ENCODE measurements at regions not wholly inside any gene's neighbourhood (a gene's known extent, or its start where the extent isn't known, plus 50 kb on each side); places are given as distances from the start of the nearest gene placed in this dataset.
A peak's percentile ranks its signal among the peaks of the same experiment; 100 is the strongest.

GRCh38 chr13:107580741-107581412, 634.5 kb downstream of the LIG4 start:
- DNase-seq (ENCODE audit: low read depth, low spot score) = peak; percentile 22

- DNase-seq (ENCODE audit: low read depth, low spot score) = no peak
Observed at GRCh38 chr13:107576430-107576829, 638.9 kb downstream of the LIG4 start.

GRCh38 chr13:107574517-107575210, 640.7 kb downstream of the LIG4 start:
- DNase-seq (ENCODE audit: low read depth, low spot score) = peak; percentile 22

DNA sequence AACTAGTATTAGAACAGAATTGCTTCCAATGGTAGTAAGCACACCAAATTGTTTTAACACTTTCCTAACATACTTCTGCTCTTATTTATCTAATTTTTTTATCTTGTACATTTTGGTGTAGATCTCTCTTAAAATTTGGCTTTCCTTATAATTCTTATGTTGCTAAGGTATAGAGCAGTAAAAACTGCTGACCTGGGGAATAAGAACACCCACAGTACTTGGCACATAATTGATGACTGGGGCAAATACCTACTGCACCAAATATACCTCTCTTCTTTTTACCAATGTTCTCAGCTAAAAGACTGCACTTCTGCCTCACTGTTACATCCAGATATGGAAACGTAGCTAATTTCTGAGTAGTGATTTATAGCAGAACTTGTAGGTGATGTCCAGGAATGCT, 642.2 kb downstream of the LIG4 start:
- DNase-seq (ENCODE audit: low read depth, low spot score) = no peak

GRCh38 chr13:107572156-107572555, 643.2 kb downstream of the LIG4 start:
- no peak for DNase-seq (ENCODE audit: low read depth, low spot score)

GRCh38 chr13:107568181-107568580, 647.2 kb downstream of the LIG4 start:
- DNase-seq (ENCODE audit: low read depth, low spot score) = no peak

- no peak for DNase-seq (ENCODE audit: low read depth, low spot score)
Observed at GRCh38 chr13:107563099-107563925, 652.0 kb downstream of the LIG4 start.

- DNase-seq (ENCODE audit: low read depth, low spot score) = no peak
Observed at GRCh38 chr13:107562203-107562602, 653.1 kb downstream of the LIG4 start.

DNA sequence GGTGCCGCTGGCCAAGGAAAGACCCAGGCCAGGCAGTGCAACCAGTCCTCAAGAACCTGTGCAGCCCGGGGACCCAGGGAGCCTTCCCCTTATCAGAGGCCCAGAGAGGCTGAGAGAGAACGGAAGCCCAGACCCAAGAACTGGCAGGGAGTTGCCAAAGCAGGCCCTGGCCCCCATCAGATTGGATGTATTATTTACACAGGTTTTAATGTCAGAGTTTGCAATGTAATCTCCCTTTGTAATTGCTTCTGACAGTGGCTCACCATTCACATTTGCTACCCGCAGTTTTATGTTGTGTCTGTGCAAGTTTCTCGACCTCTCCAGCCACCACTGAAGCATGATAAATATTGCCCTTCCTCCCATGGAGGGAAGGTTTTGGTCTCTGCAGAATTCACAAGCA, 660.9 kb downstream of the LIG4 start:
- no peak for DNase-seq (ENCODE audit: low read depth, low spot score)

DNA sequence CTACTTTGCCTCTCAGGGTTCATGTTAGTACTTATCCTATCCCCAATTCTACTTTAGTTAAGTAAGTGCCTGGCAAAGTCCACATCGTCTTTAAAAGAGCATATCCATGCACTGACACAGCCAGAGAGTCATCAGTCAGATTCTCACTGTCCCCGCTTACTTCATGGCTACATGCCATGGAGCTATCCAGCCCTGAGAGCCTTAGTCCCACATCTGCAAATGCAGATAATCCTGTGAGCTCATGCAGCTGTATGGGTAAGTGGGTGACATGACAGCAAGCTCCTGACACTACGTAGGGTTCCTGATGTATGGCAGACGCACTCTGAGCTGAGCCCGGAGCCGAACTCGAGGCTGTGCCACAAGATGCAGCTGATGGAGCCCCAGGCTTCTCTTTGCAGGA, 661.5 kb downstream of the LIG4 start:
- DNase-seq (ENCODE audit: low read depth, low spot score) = no peak

DNA sequence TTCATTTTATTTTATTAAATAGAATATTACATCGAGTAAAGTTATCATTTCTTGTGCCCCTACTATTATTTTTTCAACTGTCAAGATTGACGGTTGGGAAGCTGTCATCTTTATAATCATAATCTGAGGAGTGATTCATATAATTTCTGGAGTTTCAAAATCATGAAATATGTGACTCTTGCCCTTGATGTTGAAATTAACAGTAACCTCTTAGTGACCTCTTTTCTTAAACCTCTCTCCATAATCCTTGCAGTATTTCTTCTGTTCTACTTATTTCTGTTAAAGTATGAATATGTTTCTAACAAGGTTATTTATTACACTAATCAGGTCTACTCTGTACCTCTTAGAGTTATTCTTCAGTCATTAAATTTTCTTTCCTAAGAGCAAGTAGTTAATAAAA, 663.8 kb downstream of the LIG4 start:
- no peak for DNase-seq (ENCODE audit: low read depth, low spot score)

DNA sequence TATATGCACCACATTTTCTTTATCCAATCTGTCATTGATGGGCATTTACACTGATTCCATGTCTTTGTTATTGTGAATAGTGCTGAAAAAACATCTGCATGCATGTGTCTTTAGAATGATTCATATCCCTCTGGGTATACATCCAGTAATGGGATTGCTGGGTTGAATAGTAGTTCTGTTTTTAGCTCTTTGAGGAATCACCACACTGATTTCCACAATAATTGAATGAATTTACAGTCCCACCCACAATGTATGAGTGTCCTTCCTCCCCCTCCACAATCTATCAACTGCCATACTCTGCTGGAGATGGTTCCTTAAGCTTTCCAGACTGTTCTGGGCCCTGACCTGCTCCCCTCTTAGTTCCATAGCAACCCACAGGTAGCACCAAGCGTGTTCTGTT, 667.0 kb downstream of the LIG4 start:
- no peak for DNase-seq (ENCODE audit: low read depth, low spot score)

DNA sequence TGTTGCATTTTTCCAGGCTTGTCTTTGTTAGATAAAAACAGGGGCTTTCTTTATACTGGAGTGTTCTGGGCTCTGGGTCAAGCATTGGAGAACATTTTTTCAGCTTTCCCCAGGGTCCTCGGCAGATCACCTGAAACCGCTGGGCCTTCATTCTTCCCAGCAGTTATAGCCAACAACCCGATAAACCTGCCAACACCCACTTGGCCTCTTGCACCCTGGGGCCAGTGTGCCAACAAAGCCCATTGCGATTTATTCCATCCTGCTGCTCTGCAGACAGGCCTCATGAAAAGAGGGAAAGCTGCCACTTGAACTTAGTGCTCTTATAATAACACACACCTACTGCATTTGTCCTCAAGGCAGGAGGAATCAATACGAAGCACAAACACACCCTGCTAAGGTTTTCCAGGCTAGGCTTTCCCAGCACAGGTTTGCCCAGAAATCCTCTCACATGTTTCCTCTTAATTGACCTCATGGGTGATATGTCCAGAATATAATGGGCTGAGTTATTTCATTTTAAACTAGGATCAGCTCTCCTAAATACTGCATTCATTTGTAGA, 669.3 kb downstream of the LIG4 start:
- DNase-seq (ENCODE audit: low read depth, low spot score) = no peak

DNA sequence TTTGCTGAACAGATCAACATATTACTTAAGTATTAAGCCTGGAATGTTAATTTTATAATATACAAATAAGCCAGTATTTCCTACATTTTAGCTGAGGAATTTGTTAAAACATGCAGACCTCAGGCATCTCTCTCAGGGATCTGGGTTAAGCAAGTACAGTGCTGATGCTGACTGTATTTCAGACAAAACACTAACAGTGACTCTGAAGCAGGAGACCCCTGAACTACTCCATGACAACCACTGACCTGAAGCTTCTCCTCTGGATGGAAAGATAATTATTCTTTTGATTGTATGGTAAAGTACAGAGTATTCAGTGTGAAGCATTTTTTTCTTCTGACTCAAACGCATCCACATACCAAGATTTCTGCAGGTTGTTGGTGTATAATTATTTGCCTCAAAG, 680.8 kb downstream of the LIG4 start:
- no peak for DNase-seq (ENCODE audit: low read depth, low spot score)

GRCh38 chr13:107531816-107532215, 683.5 kb downstream of the LIG4 start:
- no peak for DNase-seq (ENCODE audit: low read depth, low spot score)

- no peak for DNase-seq (ENCODE audit: low read depth, low spot score)
Observed at GRCh38 chr13:107531180-107531579, 684.2 kb downstream of the LIG4 start.

DNA sequence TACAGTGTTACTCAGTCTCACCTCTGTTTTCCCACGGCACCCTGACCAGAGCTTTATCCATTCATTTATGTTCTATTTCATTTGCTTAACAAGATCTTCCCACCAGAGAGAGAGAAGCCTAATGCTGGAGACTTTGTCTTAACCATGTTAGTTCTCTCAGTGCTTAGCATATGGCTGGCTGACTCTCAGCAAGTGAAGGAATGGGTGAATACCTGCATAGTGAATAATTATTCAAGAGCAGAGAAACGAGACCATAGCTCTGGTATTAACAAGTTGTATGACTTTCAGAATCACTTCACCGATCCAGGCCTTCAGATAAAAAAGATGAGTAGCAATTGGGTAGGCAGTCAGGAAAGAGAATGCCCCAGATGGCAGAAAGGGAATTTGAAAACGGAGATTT, 686.3 kb downstream of the LIG4 start:
- DNase-seq (ENCODE audit: low read depth, low spot score) = no peak

- no peak for DNase-seq (ENCODE audit: low read depth, low spot score)
Observed at GRCh38 chr13:107518780-107519179, 696.6 kb downstream of the LIG4 start.

- no peak for DNase-seq (ENCODE audit: low read depth, low spot score)
Observed at GRCh38 chr13:107518292-107518691, 697.0 kb downstream of the LIG4 start.

DNA sequence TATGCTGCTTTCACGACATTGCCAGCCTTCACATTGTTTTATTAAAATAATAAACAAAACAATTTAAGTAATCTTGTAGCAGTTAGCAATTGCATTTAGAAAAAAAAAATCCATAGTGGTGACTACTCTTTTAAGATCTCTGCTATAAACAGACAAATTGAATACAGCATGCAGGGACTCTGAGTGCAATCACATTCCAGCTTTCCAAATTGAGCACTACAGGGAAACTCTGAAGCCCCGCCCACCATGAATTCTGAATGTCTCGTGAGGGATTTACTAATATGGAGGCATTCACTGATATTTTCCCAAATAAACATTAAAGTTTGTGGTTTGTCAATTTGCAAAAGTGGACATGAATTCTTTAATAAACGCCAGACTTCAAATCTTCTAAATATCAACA, 698.8 kb downstream of the LIG4 start:
- no peak for DNase-seq (ENCODE audit: low read depth, low spot score)

- no peak for DNase-seq (ENCODE audit: low read depth, low spot score)
Observed at GRCh38 chr13:107512551-107512950, 702.8 kb downstream of the LIG4 start.

DNA sequence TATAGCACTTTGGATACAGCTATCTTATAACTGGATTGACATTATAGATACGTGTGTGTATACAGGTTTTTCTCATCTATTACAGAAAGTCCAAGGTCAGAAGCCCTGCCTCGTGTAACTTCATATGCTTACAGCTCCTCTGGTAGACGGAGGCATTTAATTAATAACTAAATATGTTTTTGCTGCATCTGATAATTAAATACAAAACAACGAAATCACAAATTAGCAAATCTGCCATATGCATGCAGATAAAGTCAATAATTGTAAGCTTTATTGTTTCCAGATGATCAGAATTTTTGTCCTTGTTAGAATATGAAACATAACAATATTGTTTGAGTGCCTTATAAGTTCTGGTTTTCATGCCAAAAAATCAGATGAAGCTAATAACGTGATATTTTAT, 717.7 kb downstream of the LIG4 start:
- no peak for DNase-seq (ENCODE audit: low read depth, low spot score)

Data from pulmonary artery endothelial cell (primary cell).